HepG2 (cell line): ENCODE measurements at regions not wholly inside any gene's neighbourhood (a gene's known extent, or its start where the extent isn't known, plus 50 kb on each side); places are given as distances from the start of the nearest gene placed in this dataset.

Experiments
- CTCF ChIP-seq: sonication (generic); formaldehyde crosslinking; IDR thresholded peaks from 2 replicates; pipeline ENCODE4 v1.5.0; 2020; ENCODE audit warnings: mild to moderate bottlenecking, missing genetic modification reagents, moderate library complexity
- ESRRA ChIP-seq: sonication (generic); formaldehyde crosslinking; IDR thresholded peaks from 2 replicates; pipeline ENCODE4 v1.5.1; 2020; ENCODE audit warnings: mild to moderate bottlenecking, low read depth, missing genetic modification reagents
- KDM6A ChIP-seq: IDR thresholded peaks from 2 replicates; pipeline ENCODE4 v1.6.1; 2016; ENCODE audit warnings: low read depth
- POLR2AphosphoS5 ChIP-seq: IDR thresholded peaks from 2 replicates; pipeline ENCODE4 v1.6.1; 2012; ENCODE audit warnings: low read depth, low read length

GRCh38 chr10:130412317-130412716 is 276.1 kb downstream of the GLRX3 start:
- TF ChIP-seq CTCF (CRISPR knock-in tag) (no peak), ESRRA (CRISPR knock-in tag) (no peak), POLR2AphosphoS5 (no peak), KDM6A (CRISPR knock-in tag) (no peak)
